ENCODE measurements at regions not wholly inside any gene's neighbourhood (a gene's known extent, or its start where the extent isn't known, plus 50 kb on each side); places are given as distances from the start of the nearest gene placed in this dataset.

DNA sequence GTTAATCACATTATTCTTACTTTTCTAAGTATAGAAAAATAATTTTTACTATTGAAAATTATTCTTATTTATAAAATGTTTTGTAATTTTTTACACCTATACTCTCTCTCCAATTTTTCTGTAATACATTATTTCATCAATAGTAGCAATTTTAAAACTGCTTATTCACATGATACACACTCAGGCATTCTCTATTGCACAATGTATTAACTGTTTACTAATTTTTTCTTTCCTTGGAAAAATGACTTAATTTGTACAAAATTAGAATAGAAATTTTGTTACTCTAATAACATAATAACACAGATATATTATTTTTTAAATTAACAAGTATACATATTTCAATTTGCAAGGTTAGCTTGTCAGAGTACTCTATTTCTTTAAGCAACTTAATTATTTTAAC is 92.9 kb upstream of the PRKG1 start:
- TF ChIP-seq, protein P1, sequence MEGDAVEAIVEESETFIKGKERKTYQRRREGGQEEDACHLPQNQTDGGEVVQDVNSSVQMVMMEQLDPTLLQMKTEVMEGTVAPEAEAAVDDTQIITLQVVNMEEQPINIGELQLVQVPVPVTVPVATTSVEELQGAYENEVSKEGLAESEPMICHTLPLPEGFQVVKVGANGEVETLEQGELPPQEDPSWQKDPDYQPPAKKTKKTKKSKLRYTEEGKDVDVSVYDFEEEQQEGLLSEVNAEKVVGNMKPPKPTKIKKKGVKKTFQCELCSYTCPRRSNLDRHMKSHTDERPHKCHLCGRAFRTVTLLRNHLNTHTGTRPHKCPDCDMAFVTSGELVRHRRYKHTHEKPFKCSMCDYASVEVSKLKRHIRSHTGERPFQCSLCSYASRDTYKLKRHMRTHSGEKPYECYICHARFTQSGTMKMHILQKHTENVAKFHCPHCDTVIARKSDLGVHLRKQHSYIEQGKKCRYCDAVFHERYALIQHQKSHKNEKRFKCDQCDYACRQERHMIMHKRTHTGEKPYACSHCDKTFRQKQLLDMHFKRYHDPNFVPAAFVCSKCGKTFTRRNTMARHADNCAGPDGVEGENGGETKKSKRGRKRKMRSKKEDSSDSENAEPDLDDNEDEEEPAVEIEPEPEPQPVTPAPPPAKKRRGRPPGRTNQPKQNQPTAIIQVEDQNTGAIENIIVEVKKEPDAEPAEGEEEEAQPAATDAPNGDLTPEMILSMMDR (IDR thresholded peaks at IDR 0.05 in 4 of 5, conservative IDR thresholded peaks at IDR 0.05 in 1 of 5): no peak
- TF ChIP-seq POLR2A (IDR thresholded peaks at IDR 0.05): no peak
